K562 (cell line): ENCODE measurements at regions not wholly inside any gene's neighbourhood (a gene's known extent, or its start where the extent isn't known, plus 50 kb on each side); places are given as distances from the start of the nearest gene placed in this dataset.

Source experiments
- ATAC-seq: fragments of 200-7000 bp; cut with Tn5 transposase; 3 replicates; pipeline ENCODE4 v1.9.1; 2020; ENCODE audit warnings: moderate library complexity
- BruUV-seq: library from RNA; stranded (reverse); fragments of 400-500 nt; replicated peaks from 2 replicates; lab custom pipeline; 2021; lab: Mats Ljungman, UMichigan
- CTCF ChIA-PET: fragments of 300-600 bp; formaldehyde crosslinking; extraction: SDS; loops from one replicate; lab custom pipeline; 2021; ENCODE audit warnings: low intra/inter-chr PET ratio; lab: Yijun Ruan, JAX
- POLR2A ChIA-PET: fragments of 300-600, 350-650 bp; sonication (Branson Sonifier 250); formaldehyde crosslinking; extraction: SDS; loops from one replicate; lab custom pipeline; 2021; ENCODE audit warnings: antibody characterized with exemption, inconsistent platforms; lab: Yijun Ruan, JAX
- DNase-seq, 4 experiments: peaks; one replicate each; pipeline versions ENCODE4 v3.0.0 to v3.0.0-alpha.2; 2011 to 2018; ENCODE audit warnings: low spot score in 3 of 4, mixed read lengths in 3 of 4; ENCODE audit errors: extremely low read depth in 1 of 4
- FAIRE-seq: peaks from 2 replicates; lab custom pipeline; 2011; peaks lifted over from hg19 to GRCh38; lab: Jason Lieb, UNC
- H2AFZ ChIP-seq: 2 replicates; pipeline ENCODE4 v1.6.0; 2011; ENCODE audit warnings: low read depth, low read length, control low read depth, inconsistent platforms
- H3K27ac ChIP-seq: fragments of 200-600 bp; 3 replicates; pipeline ENCODE4 v1.8.0; 2011; ENCODE audit warnings: low read depth, mild to moderate bottlenecking, control low read depth, inconsistent platforms, low read length, moderate library complexity, mixed read lengths; ENCODE audit errors: extremely low read depth
- H3K27me3 ChIP-seq, 2 experiments: fragments of 300-600 bp in 1 of 2; 2 replicates in 1 of 2; 3 replicates in 1 of 2; pipeline versions ENCODE4 v1.6.0 to v1.8.0; 2011; ENCODE audit warnings: inconsistent platforms in 2 of 2, low read length in 2 of 2, mild to moderate bottlenecking in 1 of 2, mixed read lengths in 1 of 2, moderate library complexity in 1 of 2; ENCODE audit not compliant: control insufficient read depth in 2 of 2, insufficient read depth in 2 of 2
- H3K36me3 ChIP-seq: fragments of 300-600 bp; 3 replicates; pipeline ENCODE4 v1.8.0; 2011; ENCODE audit warnings: mild to moderate bottlenecking, low read length, inconsistent platforms; ENCODE audit not compliant: control insufficient read depth, insufficient read depth
- H3K4me1 ChIP-seq, 2 experiments: fragments of 200-600 bp in 1 of 2; replicated peaks in 1 of 2; 2 replicates in 1 of 2; 3 replicates in 1 of 2; pipeline versions ENCODE4 v1.5.1 to v1.8.0; 2011; ENCODE audit warnings: inconsistent platforms in 2 of 2, low read length in 2 of 2, mild to moderate bottlenecking in 1 of 2, mixed read lengths in 1 of 2, moderate library complexity in 1 of 2; ENCODE audit not compliant: control insufficient read depth in 2 of 2, insufficient read depth in 2 of 2
- H3K4me2 ChIP-seq: 2 replicates; pipeline ENCODE4 v1.6.1; 2011; ENCODE audit warnings: low read length, control low read depth, inconsistent platforms, mixed read lengths; ENCODE audit not compliant: insufficient read depth
- H3K4me3 ChIP-seq: fragments of 200-600 bp; sonication (generic), shearing (Covaris generic); 2 replicates; pipeline ENCODE4 v1.5.1; 2016; ENCODE audit warnings: control low read depth, inconsistent platforms
- H3K79me2 ChIP-seq: fragments of 200-600 bp; 3 replicates; pipeline ENCODE4 v1.8.0; 2011; ENCODE audit warnings: low read length, inconsistent platforms; ENCODE audit not compliant: control insufficient read depth, insufficient read depth
- H3K9ac ChIP-seq, 2 experiments: 2 replicates each; pipeline versions ENCODE4 v1.6.0 to v1.6.1; 2011; ENCODE audit warnings: low read depth in 2 of 2, low read length in 2 of 2, control low read depth in 1 of 2, inconsistent platforms in 1 of 2, mild to moderate bottlenecking in 1 of 2, mixed read lengths in 1 of 2; ENCODE audit not compliant: insufficient read depth in 1 of 2
- H3K9me1 ChIP-seq: one replicate; pipeline ENCODE4 v1.6.0; 2011; ENCODE audit warnings: inconsistent platforms, mild to moderate bottlenecking, low read length, moderate library complexity; ENCODE audit not compliant: control insufficient read depth, insufficient read depth
- H3K9me3 ChIP-seq: replicated peaks from 2 replicates; pipeline ENCODE4 v1.5.1; 2011; ENCODE audit warnings: low read depth, low read length, inconsistent platforms; ENCODE audit not compliant: control insufficient read depth, insufficient read depth
- H4K20me1 ChIP-seq: replicated peaks from 2 replicates; pipeline ENCODE4 v1.6.1; 2011; ENCODE audit warnings: low read length, inconsistent platforms, mixed read lengths; ENCODE audit not compliant: control insufficient read depth, insufficient read depth
- CHCHD3 ChIP-seq: fragments of 250-450 bp; sonication (Bioruptor Pico); IDR thresholded peaks from 2 replicates; pipeline ENCODE4 v2.1.2; 2022; ENCODE audit warnings: mild to moderate bottlenecking
- ESRRB ChIP-seq: fragments of 250-450 bp; sonication (Bioruptor Pico); IDR thresholded peaks from 2 replicates; pipeline ENCODE4 v1.5.0; 2020; ENCODE audit warnings: mild to moderate bottlenecking, moderate library complexity, borderline replicate concordance
- FOXP1 ChIP-seq: sonication (generic); formaldehyde crosslinking; IDR thresholded peaks from 2 replicates; pipeline ENCODE4 v1.8.0; 2022; ENCODE audit warnings: mild to moderate bottlenecking, missing genetic modification reagents
- KDM4B ChIP-seq, 2 experiments: fragments of 450-650 bp in 1 of 2; sonication (generic) in 1 of 2; IDR thresholded peaks; 2 replicates each; pipeline ENCODE4 v1.6.1; 2016 to 2017; ENCODE audit warnings: borderline replicate concordance in 2 of 2, antibody characterized with exemption in 1 of 2, low read depth in 1 of 2, mild to moderate bottlenecking in 1 of 2
- KLF16 ChIP-seq: IDR thresholded peaks from 2 replicates; pipeline ENCODE4 v1.6.1; 2016; ENCODE audit warnings: antibody characterized with exemption
- MTF1 ChIP-seq: fragments of 250-450 bp; sonication (Bioruptor Pico); IDR thresholded peaks from 2 replicates; pipeline ENCODE4 v1.9.0; 2021; ENCODE audit warnings: moderate library complexity, mild to moderate bottlenecking, inconsistent platforms, borderline replicate concordance
- MYBL2 ChIP-seq, 2 experiments: fragments of 450-650 bp in 1 of 2; sonication (generic) in 1 of 2; formaldehyde crosslinking in 1 of 2; IDR thresholded peaks; 2 replicates each; pipeline versions ENCODE4 v1.6.1 to v1.8.1; 2017 to 2022; ENCODE audit warnings: borderline replicate concordance in 1 of 2, inconsistent platforms in 1 of 2, low read depth in 1 of 2, mild to moderate bottlenecking in 1 of 2, missing genetic modification reagents in 1 of 2, moderate library complexity in 1 of 2
- PHTF2 ChIP-seq: fragments of 250-450 bp; sonication (Bioruptor Pico); IDR thresholded peaks from 2 replicates; pipeline ENCODE4 v1.5.0; 2021; ENCODE audit warnings: mild to moderate bottlenecking
- SP1 ChIP-seq: sonication (generic); formaldehyde crosslinking; IDR thresholded peaks from 2 replicates; pipeline ENCODE4 v1.8.1; 2022; ENCODE audit warnings: mild to moderate bottlenecking, missing genetic modification reagents
- ZBTB1 ChIP-seq: sonication (generic); formaldehyde crosslinking; IDR thresholded peaks from 2 replicates; pipeline ENCODE4 v1.8.1; 2023; ENCODE audit warnings: missing genetic modification reagents, low read depth, mild to moderate bottlenecking, borderline replicate concordance
- ZNF316 ChIP-seq: fragments of 450-650 bp; IDR thresholded peaks from 2 replicates; pipeline ENCODE4 v1.6.1; 2016
- WGBS: fragments of 100-300 bp; shearing (Covaris generic); methylation state at CpG from one replicate; pipeline ENCODE4 v1.1.6; 2016; ENCODE audit warnings: low coverage, mixed read lengths; ENCODE audit not compliant: insufficient coverage; ENCODE audit errors: missing lambda C conversion rate; 5-methylcytosine and 5-hydroxymethylcytosine counted together
- in situ Hi-C: fragments of 300-500 bp; cut with MboI; formaldehyde crosslinking; loops from 4 replicates; pipeline ENCODE4 v1.15.0; 2018; ENCODE audit warnings: inconsistent platforms, mixed read lengths
- intact Hi-C: fragments of 100-400 bp; cut with micrococcal nuclease; formaldehyde crosslinking; loops from 2 replicates; pipeline ENCODE4 v1.14.2; 2022
- TF ChIP-seq, protein P1 (sequence below): IDR thresholded peaks from 2 replicates; pipeline ENCODE4 v1.6.1; 2012; ENCODE audit warnings: low read depth, low read length, improper control_type of control experiment, borderline replicate concordance
- TF ChIP-seq, protein P2 (sequence below): fragments of 250-450 bp; sonication (Bioruptor Pico); IDR thresholded peaks from 2 replicates; pipeline ENCODE4 v1.6.1; 2021; ENCODE audit warnings: mild to moderate bottlenecking

GRCh38 chr6:145483191-145483996 is 251.9 kb downstream of the EPM2A start:
- Histone ChIP-seq H3K4me2 (no peak overlapping the region), H3K4me1 (no peaks in the 10 kb centered on the region), H3K27me3 (no peaks in the 10 kb centered on the region), H3K9me1 (no peaks in the 10 kb centered on the region), H3K9ac (no peak overlapping the region), H3K27ac (no peak overlapping the region), H3K4me3 (no peak overlapping the region), H2AFZ (no peak overlapping the region), H3K79me2 (no peaks in the 10 kb centered on the region), H4K20me1 (no peaks in the 10 kb centered on the region), H3K36me3 (no peaks in the 10 kb centered on the region), H3K9me3 (peaks cover 7% of the 10 kb centered on the region; the same call in 1 of the 2 replicates)
- intact Hi-C loops (no loop called here), in situ Hi-C loops (no loop called here)
- 0% methylated on average over 1 of the region's 1 CpG for WGBS
- TF ChIP-seq ZNF316, result peak; percentile 28; the same call in 1 of the 2 replicates
- TF ChIP-seq, protein P1, sequence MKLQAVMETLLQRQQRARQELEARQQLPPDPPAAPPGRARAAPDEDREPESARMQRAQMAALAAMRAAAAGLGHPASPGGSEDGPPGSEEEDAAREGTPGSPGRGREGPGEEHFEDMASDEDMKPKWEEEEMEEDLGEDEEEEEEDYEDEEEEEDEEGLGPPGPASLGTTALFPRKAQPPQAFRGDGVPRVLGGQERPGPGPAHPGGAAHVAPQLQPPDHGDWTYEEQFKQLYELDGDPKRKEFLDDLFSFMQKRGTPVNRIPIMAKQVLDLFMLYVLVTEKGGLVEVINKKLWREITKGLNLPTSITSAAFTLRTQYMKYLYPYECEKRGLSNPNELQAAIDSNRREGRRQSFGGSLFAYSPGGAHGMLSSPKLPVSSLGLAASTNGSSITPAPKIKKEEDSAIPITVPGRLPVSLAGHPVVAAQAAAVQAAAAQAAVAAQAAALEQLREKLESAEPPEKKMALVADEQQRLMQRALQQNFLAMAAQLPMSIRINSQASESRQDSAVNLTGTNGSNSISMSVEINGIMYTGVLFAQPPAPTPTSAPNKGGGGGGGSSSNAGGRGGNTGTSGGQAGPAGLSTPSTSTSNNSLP, result no peak
- DNase-seq, result no peak
- no TSS peak for BruUV-seq
- POLR2A ChIA-PET, result interaction anchor here (0.7 kb wide), 1 partner anchor 12 kb away, joined by 4 read pairs; no protein-coding TSS in a partner anchor
- FAIRE-seq, result no peak
- CTCF ChIA-PET, result no interaction called here
- ATAC-seq, result no peak

DNA sequence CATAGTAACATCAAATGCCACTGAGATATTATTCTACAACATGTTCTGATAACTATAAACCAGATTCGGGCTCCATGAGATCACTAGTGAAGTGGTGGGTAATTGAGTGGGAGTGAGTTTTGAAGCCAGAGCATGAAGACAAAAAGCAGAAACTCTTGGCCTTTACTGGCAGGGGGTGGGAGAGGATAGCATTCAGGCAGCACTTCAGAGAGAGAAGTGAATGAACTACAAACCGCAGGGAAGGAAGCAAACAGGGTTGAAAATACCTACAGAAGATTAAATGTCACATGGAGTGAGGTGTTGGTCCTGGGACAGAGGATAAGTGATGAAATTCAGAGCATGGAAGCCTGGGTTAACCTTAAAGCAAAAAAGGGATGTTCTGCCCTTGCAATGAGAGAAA is 250.0 kb downstream of the EPM2A start:
- FAIRE-seq (no peak), ATAC-seq (no peak), DNase-seq (no peak)
- ChIA-PET CTCF (no interaction called here), POLR2A (no interaction called here)
- BruUV-seq, result no TSS peak
- H3K9ac ChIP-seq, result no peak overlapping the region
- intact Hi-C loops, result no loop called here
- no peaks in the 10 kb centered on the region for H3K36me3 ChIP-seq
- H3K4me1 ChIP-seq, result no peaks in the 10 kb centered on the region
- H3K9me3 ChIP-seq, result peaks cover 4% of the 10 kb centered on the region; the same call in 1 of the 2 replicates
- no peaks in the 10 kb centered on the region for H4K20me1 ChIP-seq
- TF ChIP-seq MTF1 (CRISPR knock-in tag) (no peak), FOXP1 (CRISPR knock-in tag) (no peak), KDM4B (IDR thresholded peaks at IDR 0.05; ENCODE audit: borderline replicate concordance in 2 of 2, low read depth in 1 of 2) (no peak), ESRRB (CRISPR knock-in tag) (no peak), MYBL2 (IDR thresholded peaks at IDR 0.05; ENCODE audit: low read depth) (no peak), MYBL2 (CRISPR knock-in tag; IDR thresholded peaks at IDR 0.05; ENCODE audit: borderline replicate concordance) (no peak), ZBTB1 (CRISPR knock-in tag) (no peak), KLF16 (no peak), PHTF2 (CRISPR knock-in tag) (no peak), CHCHD3 (CRISPR knock-in tag) (no peak), SP1 (no peak)
- TF ChIP-seq, protein P2, sequence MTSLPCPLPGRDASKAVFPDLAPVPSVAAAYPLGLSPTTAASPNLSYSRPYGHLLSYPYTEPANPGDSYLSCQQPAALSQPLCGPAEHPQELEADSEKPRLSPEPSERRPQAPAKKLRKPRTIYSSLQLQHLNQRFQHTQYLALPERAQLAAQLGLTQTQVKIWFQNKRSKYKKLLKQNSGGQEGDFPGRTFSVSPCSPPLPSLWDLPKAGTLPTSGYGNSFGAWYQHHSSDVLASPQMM (CRISPR knock-in tag), result no peak
- in situ Hi-C loops, result no loop called here
- no peak overlapping the region for H3K4me2 ChIP-seq
- H3K27ac ChIP-seq, result no peak overlapping the region
- H3K4me3 ChIP-seq, result no peak overlapping the region
- 3% methylated on average over 2 of the region's 2 CpGs for WGBS
- no peaks in the 10 kb centered on the region for H3K9me1 ChIP-seq
- H2AFZ ChIP-seq, result no peak overlapping the region
- no peaks in the 10 kb centered on the region for H3K27me3 ChIP-seq
- H3K79me2 ChIP-seq, result no peaks in the 10 kb centered on the region
